ENCODE measurements at regions not wholly inside any gene's neighbourhood (a gene's known extent, or its start where the extent isn't known, plus 50 kb on each side); places are given as distances from the start of the nearest gene placed in this dataset.

DNA sequence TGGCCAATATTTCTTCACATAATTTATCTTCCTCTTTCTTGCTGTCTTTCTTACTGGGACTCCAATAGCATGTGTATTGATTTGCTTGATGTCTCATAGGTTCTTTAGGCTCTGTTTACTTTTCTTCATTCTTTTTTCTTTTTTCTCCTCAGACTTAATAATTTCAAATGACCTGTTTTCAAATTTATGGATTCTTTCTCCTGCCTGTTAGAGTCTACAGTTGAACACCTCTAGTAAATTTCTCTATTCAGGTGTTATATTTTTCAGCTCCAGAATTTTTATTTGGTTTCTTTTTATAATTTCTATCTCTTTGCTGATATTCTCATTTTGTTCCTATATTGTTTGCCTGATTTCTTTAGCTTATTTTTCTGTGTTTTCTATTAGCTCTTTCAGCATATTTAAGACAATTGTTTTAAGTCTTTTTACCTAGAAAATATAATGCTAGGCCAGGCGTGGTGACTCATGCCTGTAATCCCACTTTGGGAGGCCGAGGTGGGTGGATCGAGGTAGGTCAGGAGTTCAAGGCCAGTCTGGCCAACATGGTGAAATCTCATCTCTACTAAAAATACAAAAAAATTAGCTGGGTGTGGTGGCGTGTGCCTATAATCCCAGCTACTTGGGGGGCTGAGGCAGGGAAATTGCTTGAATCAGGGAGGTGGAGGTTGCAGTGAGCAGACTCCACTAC lies 61.9 kb upstream of the TNS3 start:
- TF ChIP-seq, protein P1, sequence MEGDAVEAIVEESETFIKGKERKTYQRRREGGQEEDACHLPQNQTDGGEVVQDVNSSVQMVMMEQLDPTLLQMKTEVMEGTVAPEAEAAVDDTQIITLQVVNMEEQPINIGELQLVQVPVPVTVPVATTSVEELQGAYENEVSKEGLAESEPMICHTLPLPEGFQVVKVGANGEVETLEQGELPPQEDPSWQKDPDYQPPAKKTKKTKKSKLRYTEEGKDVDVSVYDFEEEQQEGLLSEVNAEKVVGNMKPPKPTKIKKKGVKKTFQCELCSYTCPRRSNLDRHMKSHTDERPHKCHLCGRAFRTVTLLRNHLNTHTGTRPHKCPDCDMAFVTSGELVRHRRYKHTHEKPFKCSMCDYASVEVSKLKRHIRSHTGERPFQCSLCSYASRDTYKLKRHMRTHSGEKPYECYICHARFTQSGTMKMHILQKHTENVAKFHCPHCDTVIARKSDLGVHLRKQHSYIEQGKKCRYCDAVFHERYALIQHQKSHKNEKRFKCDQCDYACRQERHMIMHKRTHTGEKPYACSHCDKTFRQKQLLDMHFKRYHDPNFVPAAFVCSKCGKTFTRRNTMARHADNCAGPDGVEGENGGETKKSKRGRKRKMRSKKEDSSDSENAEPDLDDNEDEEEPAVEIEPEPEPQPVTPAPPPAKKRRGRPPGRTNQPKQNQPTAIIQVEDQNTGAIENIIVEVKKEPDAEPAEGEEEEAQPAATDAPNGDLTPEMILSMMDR (IDR thresholded peaks at IDR 0.05) = no peak
- TF ChIP-seq POLR2A (IDR thresholded peaks at IDR 0.05) = no peak

Measured in testis (tissue), 2 donors.